ENCODE measurements at regions not wholly inside any gene's neighbourhood (a gene's known extent, or its start where the extent isn't known, plus 50 kb on each side); places are given as distances from the start of the nearest gene placed in this dataset.

GRCh38 chr3:166451997-166452396, 614.8 kb upstream of the BCHE start:
- TF ChIP-seq CTCF (IDR thresholded peaks at IDR 0.05) = no peak
- TF ChIP-seq POLR2AphosphoS5 (IDR thresholded peaks at IDR 0.05) = no peak
- TF ChIP-seq POLR2A (IDR thresholded peaks at IDR 0.05) = no peak

All from gastroesophageal sphincter (tissue), 3 donors.